ENCODE measurements at regions not wholly inside any gene's neighbourhood (a gene's known extent, or its start where the extent isn't known, plus 50 kb on each side); places are given as distances from the start of the nearest gene placed in this dataset.

DNA sequence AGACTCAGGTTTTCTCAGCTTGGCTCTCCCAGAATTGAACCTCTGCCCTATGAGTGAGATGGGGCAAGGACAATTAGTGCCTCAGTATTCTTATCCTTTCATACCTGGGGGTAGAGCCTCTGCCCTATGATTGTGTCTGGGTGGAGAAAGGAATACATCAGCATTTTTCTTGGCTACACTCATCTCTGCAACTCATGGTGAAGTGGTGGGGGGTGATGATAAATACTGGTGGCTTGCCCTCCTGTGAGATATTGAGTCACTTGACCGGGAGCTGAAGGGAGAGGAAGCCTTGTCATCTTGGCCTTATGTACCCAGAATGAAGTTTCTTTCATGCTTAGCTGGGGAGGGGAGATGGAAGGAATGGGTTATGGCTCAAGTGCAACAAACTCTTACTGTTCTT lies 71.3 kb upstream of the ENOX2 start:
- no peak for DNase-seq

DNA sequence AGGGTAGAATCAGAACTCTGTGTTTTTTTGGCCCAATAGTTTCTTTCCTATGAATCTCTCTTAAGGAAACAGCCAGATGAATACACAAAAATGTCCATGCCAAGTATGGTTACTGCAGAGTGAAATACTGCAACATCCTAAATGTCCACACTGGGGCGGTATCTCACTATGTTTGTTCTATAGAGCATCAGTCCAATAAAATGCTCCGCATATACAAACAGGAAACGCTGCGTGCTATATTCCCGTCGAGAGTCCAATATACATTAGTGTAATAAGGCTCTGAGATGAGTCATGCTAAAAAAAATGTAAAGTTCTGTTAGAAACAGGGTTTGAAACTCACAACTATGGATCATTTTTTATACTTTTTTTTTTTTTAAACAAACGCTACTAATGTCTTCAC lies 72.9 kb upstream of the ENOX2 start:
- peak in 2 of 6 experiments; percentile 6 to 13 for DNase-seq

DNA sequence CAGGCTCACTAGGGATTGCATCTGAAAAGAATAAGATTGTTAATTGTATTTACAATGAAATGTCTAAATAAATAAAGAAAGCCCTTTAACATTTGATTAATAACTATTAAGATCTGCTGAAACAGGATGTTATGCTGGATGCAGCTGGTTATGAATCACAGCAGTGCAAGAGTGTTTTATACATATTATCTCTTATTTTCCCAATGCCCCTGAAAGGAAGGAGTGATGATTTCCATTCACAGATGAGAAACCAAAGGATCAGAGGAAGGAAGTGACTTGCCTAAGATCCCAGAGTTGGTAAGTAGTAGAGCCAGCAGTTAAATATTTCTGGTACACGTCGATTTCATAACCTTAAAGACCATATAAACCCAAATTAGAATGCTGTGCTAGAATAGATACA lies 76.3 kb upstream of the ARHGAP36 start:
- DNase-seq = no peak

DNA sequence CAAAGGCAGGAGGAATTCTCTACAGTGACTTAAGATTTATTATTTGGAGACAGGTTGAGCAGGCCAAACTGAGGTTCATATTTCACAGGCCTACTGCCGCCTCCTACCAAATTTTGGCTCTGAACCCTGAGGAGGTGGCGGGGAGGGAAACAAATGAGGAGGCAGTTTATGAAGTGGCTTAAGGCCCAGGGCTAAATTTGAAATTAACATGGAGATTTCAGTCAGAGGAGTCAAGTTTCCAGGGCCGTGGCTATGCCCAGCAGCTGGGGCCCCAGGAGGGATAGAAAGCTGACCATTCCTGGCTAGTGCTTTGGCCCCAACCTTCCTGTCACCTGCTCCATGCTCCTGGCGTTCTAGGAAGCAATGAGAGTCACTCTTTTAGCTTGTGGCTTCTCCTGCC lies 73.4 kb upstream of the ARHGAP36 start:
- no peak for DNase-seq

DNA sequence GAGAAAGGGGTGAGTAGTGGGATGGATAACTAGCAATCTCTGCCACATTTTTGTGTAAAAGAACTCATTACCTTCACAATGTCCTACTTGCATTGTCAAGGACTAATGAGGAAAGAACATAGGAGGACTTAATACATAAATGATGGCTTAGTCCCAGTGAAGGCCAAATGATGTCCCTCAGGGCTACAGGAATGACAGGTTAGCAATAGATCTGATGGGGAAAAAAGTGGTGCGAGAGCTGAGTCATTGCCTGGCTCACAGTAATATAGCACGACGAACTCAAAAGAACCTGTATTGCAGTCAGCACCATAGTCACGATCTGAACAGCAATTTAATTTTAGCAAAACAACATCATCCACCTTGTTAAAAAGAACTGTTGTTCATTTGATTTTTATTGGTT lies 70.9 kb upstream of the ARHGAP36 start:
- no peak for DNase-seq

DNA sequence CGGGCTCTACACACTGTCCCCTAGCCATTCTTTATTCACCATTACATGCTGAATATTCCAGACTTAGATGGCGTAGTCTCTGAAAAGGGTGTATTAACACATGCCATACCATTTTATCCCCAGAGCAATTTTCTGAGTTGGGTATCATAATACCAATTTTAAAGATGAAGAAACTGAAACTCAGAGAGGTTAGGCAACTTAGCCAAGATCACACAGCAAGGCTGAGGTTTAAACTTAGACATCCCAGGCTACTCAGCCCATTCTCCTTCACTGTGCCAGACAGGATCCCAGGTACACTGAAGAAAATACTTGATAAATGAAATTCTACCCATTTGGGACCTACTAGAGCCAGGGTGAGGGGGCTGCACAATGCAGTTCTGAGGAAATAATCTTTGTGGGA lies 67.4 kb upstream of the ARHGAP36 start:
- DNase-seq = no peak

DNA sequence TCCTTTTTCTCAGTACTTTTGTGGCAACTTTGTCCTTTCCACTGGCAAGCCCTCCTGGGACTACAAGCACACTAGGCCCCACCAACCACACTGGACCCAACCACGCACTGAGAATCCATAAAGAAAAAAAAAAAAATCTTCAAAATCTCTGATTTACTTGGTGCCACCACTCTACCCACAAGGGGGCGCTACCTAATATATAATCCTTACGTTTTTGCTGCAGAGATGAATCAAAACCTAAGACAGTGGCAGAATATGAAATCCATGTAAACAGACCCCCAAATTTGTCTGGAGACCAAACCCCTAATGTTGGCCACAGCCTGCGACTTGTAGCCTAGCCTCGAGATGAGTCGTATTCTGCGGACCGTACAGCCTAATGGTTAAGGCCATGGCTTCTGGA lies 63.5 kb upstream of the ARHGAP36 start:
- DNase-seq = no peak

DNA sequence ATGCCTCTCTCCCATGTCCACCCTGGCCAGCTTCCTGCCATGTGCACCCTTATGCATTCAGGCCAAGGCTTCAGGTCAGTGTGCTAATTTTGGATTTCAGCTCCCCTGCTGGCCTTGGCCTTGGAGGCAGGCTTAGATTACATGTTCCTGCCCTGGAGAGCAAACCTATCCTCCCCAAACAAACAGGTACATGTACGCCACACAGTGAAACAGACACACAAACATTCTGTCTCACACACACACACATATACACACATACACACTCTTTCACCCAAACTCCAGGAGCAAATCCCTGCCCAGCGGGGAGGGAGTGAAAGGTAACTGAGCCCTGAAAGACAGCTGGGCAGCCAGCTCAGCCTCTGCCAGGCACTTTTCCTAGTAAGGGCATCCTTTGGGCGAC lies 62.7 kb upstream of the ARHGAP36 start:
- no peak for DNase-seq

DNA sequence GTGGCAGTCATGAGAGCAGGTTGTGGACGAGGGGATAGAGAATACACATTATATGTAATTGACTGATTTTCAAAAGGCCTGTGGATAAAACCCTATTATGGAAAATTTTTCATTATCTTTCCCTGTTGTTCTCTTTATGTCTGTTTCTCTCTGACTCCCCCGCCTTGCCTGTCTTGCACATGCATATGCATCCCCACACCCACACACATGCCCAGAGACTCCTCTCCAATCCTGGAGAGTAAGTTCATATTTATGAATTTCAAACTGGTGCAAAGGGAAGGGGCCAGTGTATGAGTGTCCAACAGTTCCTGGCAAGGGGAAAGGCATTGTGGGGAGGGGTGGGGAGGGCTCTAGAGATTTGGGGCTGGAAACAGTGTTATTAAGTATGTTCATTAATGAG lies 60.8 kb upstream of the ARHGAP36 start:
- DNase-seq = no peak

DNA sequence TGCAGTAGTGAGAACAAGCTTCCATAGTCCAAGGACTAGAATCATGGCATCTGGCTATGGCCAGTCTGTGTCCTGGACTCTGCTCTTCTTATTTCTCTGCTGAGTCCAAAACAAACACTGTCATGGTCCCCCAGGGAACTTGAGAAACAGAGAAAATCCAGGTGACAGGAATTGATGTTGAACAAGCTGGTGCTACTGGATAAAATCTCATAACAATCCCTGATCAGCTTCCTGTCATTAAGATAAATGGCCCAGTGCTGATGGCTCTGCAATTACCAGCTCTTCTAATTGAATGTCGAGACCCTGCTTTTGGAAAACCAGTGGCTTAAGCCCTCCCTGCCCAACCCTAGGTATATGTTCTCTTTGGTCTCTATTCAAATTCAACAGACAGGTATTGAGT lies 58.8 kb upstream of the ARHGAP36 start:
- DNase-seq = no peak

Data from stimulated activated naive CD4-positive, alpha-beta T cell (primary cell).